ENCODE measurements at regions not wholly inside any gene's neighbourhood (a gene's known extent, or its start where the extent isn't known, plus 50 kb on each side); places are given as distances from the start of the nearest gene placed in this dataset.

DNA sequence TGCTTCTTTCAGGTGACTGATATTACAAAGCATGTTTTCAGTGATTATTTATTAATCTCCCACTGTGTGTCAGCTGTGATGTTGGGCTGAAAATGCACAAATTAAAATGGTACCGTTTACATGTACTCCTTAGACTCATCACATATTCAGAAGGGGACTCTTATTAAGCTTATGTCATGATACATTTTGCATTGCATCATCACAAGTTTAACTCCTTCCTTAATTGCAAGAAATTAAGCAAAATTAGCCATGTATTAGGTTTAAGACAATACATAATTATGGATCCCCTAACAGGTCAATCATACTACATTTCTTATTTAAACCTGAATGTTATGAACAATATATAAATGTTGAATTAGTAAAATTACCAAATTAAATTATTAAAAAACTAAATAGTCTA lies 899.1 kb downstream of the TMEM182 start:
- TF ChIP-seq EP300 (IDR thresholded peaks at IDR 0.05) (no peak), CTCF (IDR thresholded peaks at IDR 0.05) (no peak), POLR2A (IDR thresholded peaks at IDR 0.05; ENCODE audit: low read depth) (no peak)
